ENCODE measurements at regions not wholly inside any gene's neighbourhood (a gene's known extent, or its start where the extent isn't known, plus 50 kb on each side); places are given as distances from the start of the nearest gene placed in this dataset.
"Not testable (repeated sequence)": the region's sequence is repeated elsewhere in the genome, so short reads cannot be mapped to it uniquely, and the experiment has no call there.

DNA sequence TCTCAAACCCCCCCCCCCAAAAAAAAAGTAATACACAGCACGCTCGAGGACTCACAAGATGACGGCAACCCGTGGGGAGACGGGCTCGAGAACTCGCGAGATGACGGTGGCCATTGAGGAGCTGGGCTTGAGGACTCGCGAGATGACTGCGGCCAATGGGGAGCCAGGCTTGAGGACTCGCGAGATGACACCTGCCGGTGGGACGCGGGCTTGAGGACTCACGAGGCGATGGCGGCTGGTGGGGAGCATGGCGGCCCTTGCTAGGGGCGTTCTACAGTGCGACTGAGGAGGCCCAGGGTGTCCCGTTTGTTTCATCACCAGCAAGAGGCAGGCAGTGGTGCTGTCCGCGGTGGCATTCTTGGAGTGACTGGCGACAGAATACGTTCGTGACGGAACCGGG, 172.4 kb upstream of the MAGEB16 start:
- H3K4me1 ChIP-seq (ENCODE audit: control insufficient read depth, insufficient read depth, low read length): no peaks in the 10 kb centered on the region
- no peaks in the 10 kb centered on the region for H3K36me3 ChIP-seq (ENCODE audit: insufficient read depth, low read length)
- no peaks in the 10 kb centered on the region for H3K9me3 ChIP-seq (replicated peaks; ENCODE audit: low read length)
- no peak overlapping the region for H3K9ac ChIP-seq (ENCODE audit: low read depth, low read length)
- H3K27me3 ChIP-seq (ENCODE audit: control insufficient read depth, insufficient read depth, low read length): no peaks in the 10 kb centered on the region
- H3K4me2 ChIP-seq (ENCODE audit: low read length): no peak overlapping the region
- H3K4me3 ChIP-seq (ENCODE audit: low read length): no peak overlapping the region

DNA sequence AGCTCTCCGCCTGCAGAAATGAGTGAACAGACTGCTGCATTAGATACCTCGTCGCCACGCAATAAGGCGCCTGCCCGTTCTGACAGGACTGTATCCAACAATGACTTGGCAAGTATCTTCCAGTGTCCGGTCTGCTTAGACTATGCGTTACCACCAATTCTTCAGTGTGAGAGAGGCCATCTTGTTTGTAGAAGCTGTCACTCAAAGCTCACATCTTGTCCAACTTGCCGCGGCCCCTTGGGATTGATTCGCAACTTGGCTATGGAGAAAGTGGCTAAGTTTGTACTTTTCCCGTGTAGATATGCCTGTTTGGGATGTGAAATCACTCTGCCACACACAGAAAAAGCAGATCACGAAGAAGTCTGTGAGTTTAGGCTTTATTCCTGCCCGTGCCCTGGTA, 172.0 kb upstream of the MAGEB16 start:
- Histone ChIP-seq H3K27me3 (ENCODE audit: control insufficient read depth, insufficient read depth, low read length) (no peaks in the 10 kb centered on the region), H3K9ac (ENCODE audit: low read depth, low read length) (no peak overlapping the region), H3K9me3 (replicated peaks; ENCODE audit: low read length) (no peaks in the 10 kb centered on the region), H3K4me3 (ENCODE audit: low read length) (no peak overlapping the region), H3K4me1 (ENCODE audit: control insufficient read depth, insufficient read depth, low read length) (no peaks in the 10 kb centered on the region), H3K36me3 (ENCODE audit: insufficient read depth, low read length) (no peaks in the 10 kb centered on the region), H3K4me2 (ENCODE audit: low read length) (no peak overlapping the region)

DNA sequence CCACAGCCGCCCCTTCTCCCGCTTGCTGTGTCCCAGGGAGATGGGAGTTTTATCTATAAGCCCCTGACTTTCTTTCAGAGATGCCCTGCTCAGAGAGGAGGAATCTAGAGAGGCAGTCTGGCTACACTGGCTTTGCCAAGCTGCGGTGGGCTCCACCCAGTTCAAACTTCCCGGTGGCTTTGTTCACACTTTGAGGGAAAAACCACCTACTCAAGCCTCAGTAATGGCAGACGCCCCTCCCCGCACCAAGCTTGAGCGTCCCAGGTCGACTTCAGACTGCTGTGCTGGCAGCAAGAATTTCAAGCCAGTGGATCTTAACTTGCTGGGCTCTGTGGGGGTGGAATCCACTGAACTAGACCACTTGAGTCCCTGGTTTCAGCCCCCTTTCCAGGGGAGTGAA, 162.2 kb upstream of the MAGEB16 start:
- not testable (repeated sequence) for H3K9ac ChIP-seq (ENCODE audit: low read depth, low read length)

DNA sequence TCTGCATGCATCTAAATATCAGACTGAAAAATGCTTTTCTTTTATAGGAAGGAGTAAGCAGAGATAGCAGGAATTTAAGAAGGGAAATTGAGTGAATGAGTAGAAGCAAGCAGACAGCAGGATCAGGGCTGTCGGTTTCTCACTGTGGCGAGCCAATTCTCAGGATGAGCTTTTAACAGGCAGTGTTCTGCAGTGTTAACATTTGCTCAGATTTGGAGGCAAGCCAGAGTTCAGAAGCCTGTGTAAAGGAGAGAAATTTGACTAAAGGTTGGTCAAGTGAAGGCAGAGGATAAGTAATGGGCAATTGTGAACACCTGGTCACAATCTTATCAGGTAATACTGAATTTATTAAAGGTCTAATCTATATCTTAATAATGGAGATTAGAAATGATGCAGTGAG, 133.3 kb upstream of the MAGEB16 start:
- Histone ChIP-seq H3K4me3 (ENCODE audit: low read length) (no peak overlapping the region), H3K9ac (ENCODE audit: low read depth, low read length) (no peak overlapping the region), H3K27me3 (ENCODE audit: control insufficient read depth, insufficient read depth, low read length) (no peaks in the 10 kb centered on the region), H3K4me2 (ENCODE audit: low read length) (no peak overlapping the region), H3K4me1 (ENCODE audit: control insufficient read depth, insufficient read depth, low read length) (no peaks in the 10 kb centered on the region), H3K36me3 (ENCODE audit: insufficient read depth, low read length) (no peaks in the 10 kb centered on the region), H3K9me3 (replicated peaks; ENCODE audit: low read length) (no peaks in the 10 kb centered on the region)

More for the DNA sequence above, 162.2 kb upstream of the MAGEB16 start:
- not testable (repeated sequence) for H3K4me2 ChIP-seq (ENCODE audit: low read length); H3K4me3 ChIP-seq (ENCODE audit: low read length); H3K27me3 ChIP-seq (ENCODE audit: control insufficient read depth, insufficient read depth, low read length); H3K9me3 ChIP-seq (replicated peaks; ENCODE audit: low read length); H3K4me1 ChIP-seq (ENCODE audit: control insufficient read depth, insufficient read depth, low read length); H3K36me3 ChIP-seq (ENCODE audit: insufficient read depth, low read length)

DNA sequence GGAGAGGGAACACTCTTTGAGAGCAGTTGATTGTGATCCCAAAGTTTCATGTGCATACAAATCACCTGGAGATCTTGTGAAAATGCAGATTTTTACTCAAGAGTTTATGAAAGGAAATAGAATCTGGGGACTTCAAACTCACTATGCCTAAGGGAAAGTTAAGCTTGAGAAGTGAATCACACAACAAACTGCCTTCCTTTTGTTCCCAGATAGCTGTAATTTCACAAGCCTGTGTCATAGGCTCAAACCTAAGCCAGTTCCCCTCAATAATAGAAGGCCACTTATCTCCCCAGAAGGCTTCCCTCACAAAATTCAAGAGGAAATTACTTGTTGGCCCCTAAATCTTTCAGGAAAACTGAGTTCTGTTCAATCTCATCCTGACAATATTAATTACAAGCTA, 132.8 kb upstream of the MAGEB16 start:
- no peaks in the 10 kb centered on the region for H3K9me3 ChIP-seq (replicated peaks; ENCODE audit: low read length)
- no peaks in the 10 kb centered on the region for H3K4me1 ChIP-seq (ENCODE audit: control insufficient read depth, insufficient read depth, low read length)
- H3K36me3 ChIP-seq (ENCODE audit: insufficient read depth, low read length): no peaks in the 10 kb centered on the region
- H3K4me2 ChIP-seq (ENCODE audit: low read length): no peak overlapping the region
- H3K9ac ChIP-seq (ENCODE audit: low read depth, low read length): no peak overlapping the region
- no peaks in the 10 kb centered on the region for H3K27me3 ChIP-seq (ENCODE audit: control insufficient read depth, insufficient read depth, low read length)
- H3K4me3 ChIP-seq (ENCODE audit: low read length): no peak overlapping the region

DNA sequence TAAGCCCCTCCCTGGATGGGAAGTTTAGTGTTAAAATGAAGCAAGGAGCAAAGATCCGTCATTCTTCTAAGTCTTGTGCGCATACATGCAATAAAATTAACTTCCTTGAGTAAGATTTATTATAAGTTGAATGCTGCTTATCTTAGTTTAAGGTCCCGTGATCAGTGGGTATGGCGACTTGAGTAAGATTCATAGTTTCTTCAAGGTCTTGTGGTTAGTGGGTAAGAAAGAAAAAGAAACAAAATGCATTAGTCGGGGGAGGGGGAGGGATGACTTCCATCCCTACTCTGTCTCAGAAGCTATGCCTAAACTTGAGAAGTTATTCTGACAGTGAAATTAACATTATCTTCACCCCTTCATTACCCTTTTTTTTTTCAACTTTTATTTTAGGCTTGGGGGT, 127.3 kb upstream of the MAGEB16 start:
- H3K27me3 ChIP-seq (ENCODE audit: control insufficient read depth, insufficient read depth, low read length): no peaks in the 10 kb centered on the region
- no peak overlapping the region for H3K9ac ChIP-seq (ENCODE audit: low read depth, low read length)
- no peaks in the 10 kb centered on the region for H3K9me3 ChIP-seq (replicated peaks; ENCODE audit: low read length)
- no peak overlapping the region for H3K4me2 ChIP-seq (ENCODE audit: low read length)
- no peak overlapping the region for H3K4me3 ChIP-seq (ENCODE audit: low read length)
- no peaks in the 10 kb centered on the region for H3K4me1 ChIP-seq (ENCODE audit: control insufficient read depth, insufficient read depth, low read length)
- no peaks in the 10 kb centered on the region for H3K36me3 ChIP-seq (ENCODE audit: insufficient read depth, low read length)

DNA sequence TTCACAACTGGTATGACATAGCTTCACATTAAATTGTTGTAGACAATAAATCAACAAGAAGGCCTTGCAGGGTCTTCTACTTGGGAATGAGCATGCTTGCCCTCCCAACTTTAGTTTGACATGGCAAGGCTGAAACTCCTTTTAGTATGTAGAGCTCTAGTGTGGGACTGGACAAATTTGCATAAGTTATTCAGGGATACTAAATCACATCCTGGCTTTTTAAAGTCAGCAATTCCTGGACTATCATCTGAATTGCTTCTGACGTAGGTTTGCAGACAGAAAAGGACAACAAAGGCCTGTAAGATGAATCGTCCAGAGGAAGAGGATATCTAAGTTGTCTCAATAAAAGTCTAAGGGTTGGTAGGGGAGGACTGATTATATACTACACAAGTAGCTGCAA, 123.0 kb upstream of the MAGEB16 start:
- Histone ChIP-seq H3K9me3 (replicated peaks; ENCODE audit: low read length) (no peaks in the 10 kb centered on the region), H3K4me1 (ENCODE audit: control insufficient read depth, insufficient read depth, low read length) (no peaks in the 10 kb centered on the region), H3K4me3 (ENCODE audit: low read length) (no peak overlapping the region), H3K27me3 (ENCODE audit: control insufficient read depth, insufficient read depth, low read length) (no peaks in the 10 kb centered on the region), H3K4me2 (ENCODE audit: low read length) (no peak overlapping the region), H3K36me3 (ENCODE audit: insufficient read depth, low read length) (no peaks in the 10 kb centered on the region), H3K9ac (ENCODE audit: low read depth, low read length) (no peak overlapping the region)

DNA sequence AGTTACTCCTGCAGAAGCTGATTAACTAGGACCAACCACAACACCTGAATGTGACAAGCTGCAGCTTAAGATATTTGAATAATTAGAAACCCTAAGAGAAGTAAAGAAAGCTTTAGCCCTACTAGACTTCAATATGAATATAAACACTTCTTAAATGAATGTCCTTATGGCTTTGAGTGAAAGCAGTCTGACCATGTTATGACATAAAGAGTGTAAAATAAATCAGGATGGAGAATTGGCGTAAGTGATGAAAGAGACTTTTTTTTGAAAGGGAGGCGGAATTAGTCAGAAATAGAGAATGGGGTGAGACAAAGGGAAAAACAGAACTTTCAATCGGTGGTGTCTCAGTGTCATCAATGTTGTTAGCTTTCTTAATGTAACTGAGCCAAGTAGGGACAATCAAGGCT, 117.2 kb upstream of the MAGEB16 start:
- no peak overlapping the region for H3K4me3 ChIP-seq (ENCODE audit: low read length)
- no peaks in the 10 kb centered on the region for H3K27me3 ChIP-seq (ENCODE audit: control insufficient read depth, insufficient read depth, low read length)
- H3K9me3 ChIP-seq (replicated peaks; ENCODE audit: low read length): no peaks in the 10 kb centered on the region
- no peaks in the 10 kb centered on the region for H3K36me3 ChIP-seq (ENCODE audit: insufficient read depth, low read length)
- H3K4me2 ChIP-seq (ENCODE audit: low read length): no peak overlapping the region
- H3K9ac ChIP-seq (ENCODE audit: low read depth, low read length): no peak overlapping the region
- no peaks in the 10 kb centered on the region for H3K4me1 ChIP-seq (ENCODE audit: control insufficient read depth, insufficient read depth, low read length)

DNA sequence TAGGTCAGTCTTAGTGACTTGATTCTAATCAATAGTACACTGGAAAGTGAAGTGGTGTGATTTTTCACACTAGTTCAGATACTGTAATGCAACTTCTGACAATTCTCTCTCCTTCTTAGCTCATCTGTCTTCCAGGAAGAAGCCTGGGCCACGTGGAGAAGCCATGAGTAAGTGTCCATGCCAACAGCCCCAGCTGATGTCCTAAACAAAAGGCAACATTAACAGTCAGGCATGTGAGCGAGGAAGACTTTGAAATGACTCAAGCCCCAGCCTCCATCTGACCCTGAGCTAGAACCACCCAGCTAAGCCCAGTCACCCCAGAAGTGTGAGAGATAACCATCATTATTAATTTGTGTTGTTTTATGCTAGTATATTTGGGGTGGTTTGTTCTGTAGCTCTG, 115.7 kb upstream of the MAGEB16 start:
- Histone ChIP-seq H3K4me2 (ENCODE audit: low read length) (no peak overlapping the region), H3K9me3 (replicated peaks; ENCODE audit: low read length) (no peaks in the 10 kb centered on the region), H3K4me3 (ENCODE audit: low read length) (no peak overlapping the region), H3K9ac (ENCODE audit: low read depth, low read length) (no peak overlapping the region), H3K27me3 (ENCODE audit: control insufficient read depth, insufficient read depth, low read length) (no peaks in the 10 kb centered on the region), H3K36me3 (ENCODE audit: insufficient read depth, low read length) (no peaks in the 10 kb centered on the region), H3K4me1 (ENCODE audit: control insufficient read depth, insufficient read depth, low read length) (no peaks in the 10 kb centered on the region)

DNA sequence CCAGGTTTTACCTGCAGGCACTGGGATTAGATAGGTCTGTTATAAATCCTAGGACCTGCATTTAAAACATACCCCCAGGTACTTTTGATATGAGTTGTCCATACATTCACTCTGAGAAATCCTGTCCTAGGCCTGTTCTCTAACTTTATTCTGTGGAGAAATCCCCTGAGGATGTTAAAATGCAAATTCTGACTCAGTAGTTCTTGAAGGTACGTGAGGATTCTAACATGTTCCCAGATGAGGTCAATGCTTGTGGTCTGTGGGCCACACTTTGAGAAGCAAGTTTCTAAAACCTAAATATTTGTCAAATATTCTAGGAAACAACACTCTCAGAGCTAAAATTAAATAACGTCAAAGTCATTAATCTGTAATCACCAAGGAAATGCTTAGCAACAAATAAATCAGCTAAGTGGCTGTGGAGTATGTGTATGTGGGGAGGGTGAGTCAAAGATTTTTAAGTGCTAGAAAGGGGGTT, 101.3 kb upstream of the MAGEB16 start:
- Histone ChIP-seq H3K27me3 (ENCODE audit: control insufficient read depth, insufficient read depth, low read length) (no peaks in the 10 kb centered on the region), H3K36me3 (ENCODE audit: insufficient read depth, low read length) (no peaks in the 10 kb centered on the region), H3K4me3 (ENCODE audit: low read length) (no peak overlapping the region), H3K4me1 (ENCODE audit: control insufficient read depth, insufficient read depth, low read length) (no peaks in the 10 kb centered on the region), H3K4me2 (ENCODE audit: low read length) (no peak overlapping the region), H3K9ac (ENCODE audit: low read depth, low read length) (no peak overlapping the region), H3K9me3 (replicated peaks; ENCODE audit: low read length) (no peaks in the 10 kb centered on the region)

DNA sequence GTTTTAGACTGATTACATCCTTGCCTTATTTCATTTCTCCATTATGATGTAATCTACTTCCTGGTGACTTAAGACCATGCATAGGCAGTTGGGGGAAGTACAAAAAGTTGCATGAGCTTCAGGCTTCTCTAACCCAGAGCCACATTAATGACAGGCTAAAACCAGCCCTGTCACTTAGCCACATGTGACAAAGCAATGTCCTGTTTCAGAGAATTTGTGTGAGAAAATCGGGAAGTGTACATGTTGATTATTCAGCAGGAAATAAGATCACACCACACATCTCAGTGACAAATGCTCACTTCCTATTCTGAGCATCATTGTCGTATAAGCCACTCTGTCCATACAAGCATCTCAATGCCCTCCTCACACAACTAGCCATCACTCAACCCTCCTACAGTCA, 98.5 kb upstream of the MAGEB16 start:
- Histone ChIP-seq H3K9ac (ENCODE audit: low read depth, low read length) (no peak overlapping the region), H3K9me3 (replicated peaks; ENCODE audit: low read length) (no peaks in the 10 kb centered on the region), H3K36me3 (ENCODE audit: insufficient read depth, low read length) (no peaks in the 10 kb centered on the region), H3K4me3 (ENCODE audit: low read length) (no peak overlapping the region), H3K4me2 (ENCODE audit: low read length) (no peak overlapping the region), H3K4me1 (ENCODE audit: control insufficient read depth, insufficient read depth, low read length) (no peaks in the 10 kb centered on the region), H3K27me3 (ENCODE audit: control insufficient read depth, insufficient read depth, low read length) (no peaks in the 10 kb centered on the region)

DNA sequence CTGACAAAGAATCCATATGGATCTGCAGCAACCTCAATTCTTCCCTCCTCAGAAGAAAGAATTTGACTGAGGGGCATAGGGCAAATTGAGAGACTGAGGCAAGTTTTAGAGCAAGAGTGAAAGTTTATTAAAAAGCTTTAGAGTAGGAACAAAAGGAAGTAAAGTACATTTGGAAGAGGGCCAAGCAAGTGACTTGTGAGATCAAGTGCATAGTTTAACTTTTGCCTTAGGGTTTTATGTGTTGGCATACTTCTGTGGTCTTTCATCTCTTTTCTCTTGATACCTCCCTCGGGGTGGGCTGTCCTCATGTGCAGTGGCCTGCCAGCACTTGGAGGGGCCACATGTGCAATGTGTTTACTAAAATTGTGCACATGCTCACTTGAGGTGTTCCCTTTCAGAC, 98.0 kb upstream of the MAGEB16 start:
- no peaks in the 10 kb centered on the region for H3K36me3 ChIP-seq (ENCODE audit: insufficient read depth, low read length)
- H3K27me3 ChIP-seq (ENCODE audit: control insufficient read depth, insufficient read depth, low read length): no peaks in the 10 kb centered on the region
- no peaks in the 10 kb centered on the region for H3K4me1 ChIP-seq (ENCODE audit: control insufficient read depth, insufficient read depth, low read length)
- no peak overlapping the region for H3K4me3 ChIP-seq (ENCODE audit: low read length)
- H3K9me3 ChIP-seq (replicated peaks; ENCODE audit: low read length): no peaks in the 10 kb centered on the region
- no peak overlapping the region for H3K4me2 ChIP-seq (ENCODE audit: low read length)
- no peak overlapping the region for H3K9ac ChIP-seq (ENCODE audit: low read depth, low read length)
